Right lobe of liver (tissue), 4 donors: ENCODE measurements at regions not wholly inside any gene's neighbourhood (a gene's known extent, or its start where the extent isn't known, plus 50 kb on each side); places are given as distances from the start of the nearest gene placed in this dataset.

ENCODE experiments used
- POLR2A ChIP-seq: fragments of 450-650 bp; IDR thresholded peaks from one replicate; pipeline ENCODE4 v1.6.1; 2017; ENCODE audit warnings: antibody characterized with exemption, mild to moderate bottlenecking
- TF ChIP-seq, protein P1 (sequence below), 4 donors: fragments of 200-600 bp in 3 of 4; fragments of 450-650 bp in 1 of 4; IDR thresholded peaks; one replicate each; pipeline versions ENCODE4 v1.5.1 to v1.8.0; 2016 to 2022; ENCODE audit warnings: antibody characterized with exemption in 4 of 4, mild to moderate bottlenecking in 2 of 4
- donor health status: DM: no; HTN: no; CAD: no.
- donor health status: DM: no; HTN: no; CAD: no.
- donor health status: DM: no; HTN: yes; CAD: no.

- TF ChIP-seq, protein P1, sequence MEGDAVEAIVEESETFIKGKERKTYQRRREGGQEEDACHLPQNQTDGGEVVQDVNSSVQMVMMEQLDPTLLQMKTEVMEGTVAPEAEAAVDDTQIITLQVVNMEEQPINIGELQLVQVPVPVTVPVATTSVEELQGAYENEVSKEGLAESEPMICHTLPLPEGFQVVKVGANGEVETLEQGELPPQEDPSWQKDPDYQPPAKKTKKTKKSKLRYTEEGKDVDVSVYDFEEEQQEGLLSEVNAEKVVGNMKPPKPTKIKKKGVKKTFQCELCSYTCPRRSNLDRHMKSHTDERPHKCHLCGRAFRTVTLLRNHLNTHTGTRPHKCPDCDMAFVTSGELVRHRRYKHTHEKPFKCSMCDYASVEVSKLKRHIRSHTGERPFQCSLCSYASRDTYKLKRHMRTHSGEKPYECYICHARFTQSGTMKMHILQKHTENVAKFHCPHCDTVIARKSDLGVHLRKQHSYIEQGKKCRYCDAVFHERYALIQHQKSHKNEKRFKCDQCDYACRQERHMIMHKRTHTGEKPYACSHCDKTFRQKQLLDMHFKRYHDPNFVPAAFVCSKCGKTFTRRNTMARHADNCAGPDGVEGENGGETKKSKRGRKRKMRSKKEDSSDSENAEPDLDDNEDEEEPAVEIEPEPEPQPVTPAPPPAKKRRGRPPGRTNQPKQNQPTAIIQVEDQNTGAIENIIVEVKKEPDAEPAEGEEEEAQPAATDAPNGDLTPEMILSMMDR (IDR thresholded peaks at IDR 0.05), result no peak
- TF ChIP-seq POLR2A, result no peak
These were observed 263.2 kb downstream of the HGF start for GRCh38 chr7:81506609-81507008.
